ENCODE measurements at regions not wholly inside any gene's neighbourhood (a gene's known extent, or its start where the extent isn't known, plus 50 kb on each side); places are given as distances from the start of the nearest gene placed in this dataset.

DNA sequence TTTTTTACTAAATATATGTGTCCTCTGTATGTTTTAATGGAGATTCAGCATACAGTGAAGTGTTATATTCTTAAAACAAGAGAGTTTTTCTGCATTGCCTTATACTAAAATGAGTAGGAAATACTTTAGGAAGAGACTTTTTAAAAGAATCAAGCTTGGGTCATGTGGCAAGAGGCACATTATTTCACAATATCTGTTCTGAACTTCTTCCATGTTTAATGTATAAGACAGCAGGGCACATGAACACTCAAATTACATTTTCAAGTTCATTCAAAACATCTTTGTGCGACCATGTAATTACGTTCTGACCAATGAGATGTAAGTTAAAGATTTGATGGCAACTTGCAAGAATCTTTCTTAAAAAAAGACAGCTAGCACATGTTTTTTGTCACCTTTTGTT is 1055.9 kb downstream of the NR2F1-AS1 start:
- POLR2A ChIA-PET: no interaction called here
- CTCF ChIA-PET: interaction anchor here (1.0 kb wide), 1 partner anchor 1391 kb away, joined by 3 read pairs; no protein-coding TSS in a partner anchor
- dilution Hi-C loops (cut with MboI; ENCODE audit: extremely low pct_ligation_motif_present, low sequenced_read_pairs): no loop called here

More for the DNA sequence above, 1055.9 kb downstream of the NR2F1-AS1 start:
- BruUV-seq (replicated peaks): no TSS peak
- FAIRE-seq (no peak), DNase-seq (ENCODE audit: low read depth, low spot score) (no peak)
- H4K20me1 ChIP-seq (replicated peaks; ENCODE audit: control insufficient read depth, extremely low read depth, insufficient read depth, low read length): no peaks in the 10 kb centered on the region
- no peaks in the 10 kb centered on the region for H3K9me3 ChIP-seq (replicated peaks; ENCODE audit: control insufficient read depth, insufficient read depth, low read length)
- H3K27me3 ChIP-seq (ENCODE audit: control insufficient read depth in 2 of 2, insufficient read depth in 2 of 2, low read length in 2 of 2): no peaks in the 10 kb centered on the region
- no peak for TF ChIP-seq MYC (IDR thresholded peaks at IDR 0.05; ENCODE audit: low read depth, low read length)
- TF ChIP-seq EZH2 (IDR thresholded peaks at IDR 0.05; ENCODE audit: borderline replicate concordance, low read depth, low read length, severe bottlenecking): no peak
- no peak for TF ChIP-seq POLR2AphosphoS5 (IDR thresholded peaks at IDR 0.05; ENCODE audit: insufficient read depth, low read depth, low read length)
- no peak for TF ChIP-seq JUN (IDR thresholded peaks at IDR 0.05; ENCODE audit: borderline replicate concordance, insufficient read depth, insufficient read length, low read depth)
- TF ChIP-seq, protein P1, sequence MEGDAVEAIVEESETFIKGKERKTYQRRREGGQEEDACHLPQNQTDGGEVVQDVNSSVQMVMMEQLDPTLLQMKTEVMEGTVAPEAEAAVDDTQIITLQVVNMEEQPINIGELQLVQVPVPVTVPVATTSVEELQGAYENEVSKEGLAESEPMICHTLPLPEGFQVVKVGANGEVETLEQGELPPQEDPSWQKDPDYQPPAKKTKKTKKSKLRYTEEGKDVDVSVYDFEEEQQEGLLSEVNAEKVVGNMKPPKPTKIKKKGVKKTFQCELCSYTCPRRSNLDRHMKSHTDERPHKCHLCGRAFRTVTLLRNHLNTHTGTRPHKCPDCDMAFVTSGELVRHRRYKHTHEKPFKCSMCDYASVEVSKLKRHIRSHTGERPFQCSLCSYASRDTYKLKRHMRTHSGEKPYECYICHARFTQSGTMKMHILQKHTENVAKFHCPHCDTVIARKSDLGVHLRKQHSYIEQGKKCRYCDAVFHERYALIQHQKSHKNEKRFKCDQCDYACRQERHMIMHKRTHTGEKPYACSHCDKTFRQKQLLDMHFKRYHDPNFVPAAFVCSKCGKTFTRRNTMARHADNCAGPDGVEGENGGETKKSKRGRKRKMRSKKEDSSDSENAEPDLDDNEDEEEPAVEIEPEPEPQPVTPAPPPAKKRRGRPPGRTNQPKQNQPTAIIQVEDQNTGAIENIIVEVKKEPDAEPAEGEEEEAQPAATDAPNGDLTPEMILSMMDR (IDR thresholded peaks at IDR 0.05; ENCODE audit: extremely low read depth in 1 of 2, insufficient read depth in 1 of 2, low read depth in 1 of 2, low read length in 2 of 2): no peak
- TF ChIP-seq FOS (IDR thresholded peaks at IDR 0.05; ENCODE audit: borderline replicate concordance, insufficient read depth, low read length): no peak
- no peaks in the 10 kb centered on the region for H3K9me1 ChIP-seq (replicated peaks; ENCODE audit: control insufficient read depth, extremely low read depth, insufficient read depth, low read length)
- no peaks in the 10 kb centered on the region for H3K36me3 ChIP-seq (ENCODE audit: control insufficient read depth in 2 of 2, extremely low read depth in 1 of 2, insufficient read depth in 2 of 2, low read length in 2 of 2)
- intact Hi-C loops (cut with micrococcal nuclease): no loop called here
- H3K27ac ChIP-seq (ENCODE audit: insufficient read depth, low read depth, low read length): no peak overlapping the region
- no peak overlapping the region for H3K4me3 ChIP-seq (replicated peaks in 1 of 3; ENCODE audit: insufficient read depth in 1 of 3, low read depth in 1 of 3, low read length in 3 of 3)
- H2AFZ ChIP-seq (ENCODE audit: low read depth, low read length): no peak overlapping the region
- H3K9ac ChIP-seq (replicated peaks; ENCODE audit: extremely low read depth, insufficient read depth, low read length): no peak overlapping the region
- no peak overlapping the region for H3K4me2 ChIP-seq (ENCODE audit: insufficient read depth, low read length)
- H3K4me1 ChIP-seq (ENCODE audit: control insufficient read depth, extremely low read depth, insufficient read depth, low read length): no peaks in the 10 kb centered on the region
- no peaks in the 10 kb centered on the region for H3K79me2 ChIP-seq (ENCODE audit: control insufficient read depth, insufficient read depth, low read length)

All from endothelial cell of umbilical vein (primary cell).